GM12891 (cell line): ENCODE measurements at regions not wholly inside any gene's neighbourhood (a gene's known extent, or its start where the extent isn't known, plus 50 kb on each side); places are given as distances from the start of the nearest gene placed in this dataset.
"Not testable (repeated sequence)": the region's sequence is repeated elsewhere in the genome, so short reads cannot be mapped to it uniquely, and the experiment has no call there.

Experiments used
- DNase-seq: peaks from one replicate; pipeline ENCODE4 v3.0.0; 2011; ENCODE audit warnings: low spot score; ENCODE audit not compliant: insufficient read length
- FAIRE-seq: peaks from 2 replicates; lab custom pipeline; 2011; peaks lifted over from hg19 to GRCh38; lab: Jason Lieb, UNC
- PAX5 ChIP-seq: IDR thresholded peaks from 2 replicates; pipeline ENCODE4 v1.6.1; 2011; ENCODE audit warnings: low read length, moderate library complexity, mild to moderate bottlenecking; ENCODE audit not compliant: insufficient read depth, severe bottlenecking
- POLR2A ChIP-seq: IDR thresholded peaks from 2 replicates; pipeline ENCODE4 v1.6.1; 2011; ENCODE audit warnings: low read depth, low read length, control low read depth
- POLR2AphosphoS5 ChIP-seq: IDR thresholded peaks from 2 replicates; pipeline ENCODE4 v1.6.1; 2011; ENCODE audit warnings: low read depth, low read length, control low read depth
- POU2F2 ChIP-seq: IDR thresholded peaks from 2 replicates; pipeline ENCODE4 v1.6.1; 2011; ENCODE audit warnings: low read depth, mild to moderate bottlenecking, control low read depth, low read length, moderate library complexity
- SPI1 ChIP-seq: IDR thresholded peaks from 2 replicates; pipeline ENCODE4 v1.6.1; 2011; ENCODE audit warnings: low read depth, low read length, control low read depth
- TAF1 ChIP-seq: IDR thresholded peaks from 2 replicates; pipeline ENCODE4 v1.6.1; 2011; ENCODE audit warnings: low read depth, low read length, control low read depth

GRCh38 chr5:6246820-6247437, 131.4 kb downstream of the MED10 start:
- TF ChIP-seq TAF1 = no peak
- TF ChIP-seq POU2F2 = no peak
- FAIRE-seq = no peak
- DNase-seq = no peak

GRCh38 chr5:6244339-6244714, 134.0 kb downstream of the MED10 start:
- TF ChIP-seq PAX5 = no peak
- TF ChIP-seq TAF1 = no peak
- no peak for TF ChIP-seq POLR2A
- TF ChIP-seq POU2F2 = no peak
- no peak for TF ChIP-seq SPI1
- TF ChIP-seq POLR2AphosphoS5 = no peak
- no peak for FAIRE-seq
- no peak for DNase-seq

- FAIRE-seq (no peak), DNase-seq (no peak)
- TF ChIP-seq POU2F2 (no peak), SPI1 (no peak), PAX5 (no peak), POLR2A (no peak), TAF1 (no peak), POLR2AphosphoS5 (no peak)
Measured at GRCh38 chr5:6243706-6244338, 134.5 kb downstream of the MED10 start.

DNA sequence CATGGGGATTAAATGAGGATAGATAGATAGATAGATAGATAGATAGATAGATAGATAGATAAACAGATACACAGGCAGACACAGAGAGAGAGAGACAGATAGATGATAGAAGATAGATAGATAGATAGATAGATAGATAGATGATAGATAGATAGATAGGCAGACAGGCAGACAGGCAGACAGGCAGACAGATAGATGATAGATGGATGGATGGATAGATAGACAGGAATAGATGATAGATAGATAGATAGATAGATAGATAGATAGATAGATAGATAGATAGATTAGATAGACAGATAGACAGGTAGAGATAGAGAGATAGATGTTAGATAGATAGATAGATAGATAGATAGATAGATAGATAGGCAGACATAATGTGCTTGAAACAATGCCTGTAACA, 137.3 kb downstream of the MED10 start:
- DNase-seq, FAIRE-seq: not testable (repeated sequence)

DNA sequence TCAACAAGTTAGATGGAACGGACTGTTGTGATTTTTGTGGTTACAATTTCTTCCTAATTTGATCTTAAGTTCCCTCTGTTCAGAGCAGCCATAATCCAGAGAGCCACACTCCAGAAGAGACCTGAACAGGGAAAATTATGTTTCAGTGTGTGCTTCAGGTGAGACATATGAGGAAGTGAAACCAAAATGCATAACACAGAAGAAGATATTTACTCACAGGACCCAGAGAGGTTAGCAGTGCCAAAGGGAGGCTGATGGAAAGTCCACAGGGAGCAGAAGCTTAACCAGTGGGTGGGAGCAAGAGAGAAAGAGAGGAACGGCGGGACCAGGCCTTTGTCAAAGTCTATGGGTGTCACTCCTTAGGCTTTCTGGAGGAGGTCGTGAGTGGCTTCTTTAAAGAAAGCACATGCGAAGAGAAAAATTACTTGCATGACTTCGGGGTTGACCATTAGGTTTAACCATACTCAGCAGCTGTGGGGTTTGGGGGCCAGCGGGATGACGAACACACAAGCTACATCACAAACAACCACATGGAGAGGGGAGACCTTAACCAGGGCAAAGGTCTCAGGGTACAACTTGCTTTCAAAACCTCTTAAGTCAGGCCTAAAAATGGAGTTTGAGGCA, 141.4 kb downstream of the MED10 start:
- DNase-seq (no peak), FAIRE-seq (no peak)
- no peak for TF ChIP-seq POLR2A
- no peak for TF ChIP-seq POU2F2
- TF ChIP-seq TAF1 = no peak
- TF ChIP-seq POLR2AphosphoS5 = no peak
- no peak for TF ChIP-seq PAX5
- TF ChIP-seq SPI1 = peak; percentile 98

DNA sequence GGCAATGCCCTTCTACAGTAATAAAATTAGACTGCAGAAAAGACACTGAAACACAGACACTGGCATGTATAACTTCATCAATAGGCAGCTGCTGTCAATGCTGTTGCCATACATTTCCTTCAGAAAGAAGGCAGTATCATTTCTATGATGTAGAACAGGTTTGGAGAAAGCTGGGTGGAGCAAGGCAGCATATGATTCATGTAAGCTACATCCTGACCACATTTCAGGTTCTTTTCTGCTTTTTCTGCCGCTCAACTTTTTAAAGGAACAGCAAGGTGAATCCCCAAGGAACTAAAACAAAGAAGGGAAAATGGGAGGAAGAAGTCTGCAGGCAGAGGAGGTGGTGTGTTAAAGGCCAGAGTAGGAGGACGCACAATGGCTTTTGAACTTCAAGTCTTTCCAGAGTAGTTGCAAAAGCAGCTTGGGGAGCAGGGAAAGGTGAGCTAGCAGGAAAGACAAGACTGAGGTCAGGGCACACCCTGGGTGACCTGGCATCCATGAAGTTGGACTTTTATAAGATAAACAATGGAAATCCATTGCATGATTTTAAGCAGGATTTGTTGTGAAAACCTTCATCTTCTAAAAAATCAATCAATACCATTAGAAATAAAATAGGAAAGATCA, 142.1 kb downstream of the MED10 start:
- no peak for FAIRE-seq
- TF ChIP-seq SPI1 (no peak), PAX5 (no peak), POLR2AphosphoS5 (no peak), TAF1 (no peak), POLR2A (no peak), POU2F2 (no peak)
- DNase-seq = no peak

DNA sequence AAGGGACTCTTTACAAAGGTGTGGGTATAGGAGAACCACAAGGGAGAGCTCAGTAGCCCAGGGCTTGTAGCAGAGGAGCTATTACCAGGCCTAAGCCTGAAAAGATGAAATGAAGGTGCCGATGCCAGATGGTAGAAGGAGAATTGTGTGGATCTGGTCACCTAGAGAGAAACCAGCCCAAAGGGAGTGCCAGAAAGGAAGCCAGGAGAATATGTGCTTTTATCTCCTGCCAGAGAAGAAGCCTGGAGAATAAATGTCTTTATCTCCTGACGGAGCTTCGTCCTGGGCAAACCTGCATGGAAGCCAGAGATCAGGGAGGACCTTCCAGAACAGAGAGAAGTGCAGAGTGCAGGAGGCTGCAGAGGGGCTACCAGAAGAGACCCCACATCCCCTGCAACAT, 142.6 kb downstream of the MED10 start:
- DNase-seq (no peak), FAIRE-seq (no peak)
- TF ChIP-seq TAF1 (no peak), POLR2AphosphoS5 (no peak), PAX5 (no peak), SPI1 (no peak), POLR2A (no peak), POU2F2 (no peak)

DNA sequence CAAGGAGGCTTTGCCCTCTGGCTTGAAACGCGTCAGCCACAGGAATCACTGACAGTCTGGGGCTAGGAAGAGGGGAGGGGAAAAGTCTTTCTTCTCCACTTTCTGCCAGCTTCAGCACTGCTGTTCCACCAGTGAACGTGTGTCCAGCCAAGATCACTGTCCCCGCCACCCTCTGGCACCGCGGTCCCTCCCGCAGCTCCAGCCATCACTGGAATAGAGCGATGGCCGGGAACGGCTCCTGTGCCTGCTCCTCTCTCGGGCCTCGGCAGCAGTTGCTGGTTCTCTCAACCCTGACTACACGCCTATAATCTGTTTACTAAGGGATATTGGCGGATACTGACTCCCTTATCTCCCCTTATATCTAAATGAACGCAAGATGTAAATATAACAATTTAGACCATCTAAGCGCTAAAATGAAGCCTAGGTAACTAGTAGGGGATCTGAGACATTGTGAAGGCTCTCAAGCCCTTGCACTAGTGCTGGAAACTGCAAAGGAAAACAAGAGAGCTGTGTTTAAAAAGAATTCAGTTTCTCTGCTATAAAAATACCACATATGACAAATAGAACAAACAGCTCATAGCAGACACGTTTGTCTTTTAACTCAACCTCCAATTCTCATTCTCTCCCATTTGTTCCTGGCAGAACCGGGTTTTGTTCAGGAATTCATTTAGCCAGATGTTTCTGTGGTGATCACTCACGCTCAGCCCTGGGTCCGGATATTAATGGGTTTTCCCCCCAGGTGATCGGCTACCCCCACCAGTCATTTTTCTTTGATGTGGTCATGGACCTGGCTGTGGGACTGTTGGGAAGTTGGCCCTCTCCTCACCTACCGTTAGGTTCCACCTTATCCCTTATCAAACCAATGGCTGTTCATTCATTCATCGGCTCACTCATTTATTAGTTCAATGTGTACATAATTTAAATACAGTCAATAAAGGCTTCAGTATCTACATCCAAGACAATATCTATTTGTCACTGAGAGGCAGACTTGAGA, 149.8 kb downstream of the MED10 start:
- no peak for TF ChIP-seq PAX5
- no peak for DNase-seq
- no peak for FAIRE-seq

GRCh38 chr5:6225121-6225607, 153.2 kb downstream of the MED10 start:
- FAIRE-seq = no peak
- no peak for DNase-seq
- TF ChIP-seq POLR2AphosphoS5 (no peak), SPI1 (no peak), PAX5 (no peak), POLR2A (no peak), POU2F2 (no peak), TAF1 (no peak)

GRCh38 chr5:6224406-6224805, 153.9 kb downstream of the MED10 start:
- TF ChIP-seq POLR2AphosphoS5 (no peak), SPI1 (no peak)
- FAIRE-seq (no peak), DNase-seq (no peak)
